H1 (cell line): ENCODE measurements at regions not wholly inside any gene's neighbourhood (a gene's known extent, or its start where the extent isn't known, plus 50 kb on each side); places are given as distances from the start of the nearest gene placed in this dataset.

ENCODE experiments used
- CTCF ChIA-PET: fragments of 300-600 bp; sonication (Branson Sonifier 250); formaldehyde crosslinking; loops from one replicate; lab custom pipeline; 2021; ENCODE audit not compliant: partially characterized antibody; lab: Charles Lee
- POLR2A ChIA-PET: fragments of 300-600 bp; sonication (Branson Sonifier 250); formaldehyde crosslinking; loops from one replicate; lab custom pipeline; 2021; ENCODE audit warnings: inconsistent platforms; ENCODE audit not compliant: partially characterized antibody; lab: Charles Lee
- DNase-seq, 2 experiments: peaks; one replicate each; pipeline versions ENCODE4 v3.0.0 to v3.0.0-alpha.2; 2010 to 2022; ENCODE audit warnings: low spot score in 2 of 2, low read depth in 1 of 2, mixed read lengths in 1 of 2
- FAIRE-seq: peaks from 2 replicates; lab custom pipeline; 2011; peaks lifted over from hg19 to GRCh38; lab: Jason Lieb, UNC
- H2AFZ ChIP-seq: 2 replicates; pipeline ENCODE4 v1.8.1; 2012; ENCODE audit warnings: low read length, inconsistent platforms
- H2AK5ac ChIP-seq: 2 replicates; pipeline ENCODE4 v1.6.1; 2013; ENCODE audit warnings: low read depth, low read length
- H2BK120ac ChIP-seq: replicated peaks from 2 replicates; pipeline ENCODE3; 2013; ENCODE audit warnings: low read depth, low read length, inconsistent platforms
- H2BK12ac ChIP-seq: 2 replicates; pipeline ENCODE4 v1.6.1; 2013; ENCODE audit warnings: low read depth, low read length
- H2BK15ac ChIP-seq: 2 replicates; pipeline ENCODE4 v1.6.1; 2013; ENCODE audit warnings: low read length
- H2BK20ac ChIP-seq: 2 replicates; pipeline ENCODE4 v1.6.1; 2013; ENCODE audit warnings: low read length
- H2BK5ac ChIP-seq: 2 replicates; pipeline ENCODE4 v1.6.1; 2013; ENCODE audit warnings: low read depth, low read length
- H3K14ac ChIP-seq: 2 replicates; pipeline ENCODE4 v1.6.1; 2013; ENCODE audit warnings: inconsistent platforms; ENCODE audit not compliant: insufficient read length
- H3K18ac ChIP-seq: 2 replicates; pipeline ENCODE4 v1.6.1; 2013; ENCODE audit warnings: low read length; ENCODE audit errors: extremely low read depth
- H3K23ac ChIP-seq: 2 replicates; pipeline ENCODE4 v1.6.1; 2013; ENCODE audit warnings: inconsistent platforms; ENCODE audit not compliant: insufficient read length
- H3K23me2 ChIP-seq: 2 replicates; pipeline ENCODE4 v1.6.1; 2013; ENCODE audit warnings: low read depth, low read length
- H3K27ac ChIP-seq: 2 replicates; pipeline ENCODE4 v1.6.1; 2011; ENCODE audit warnings: low read depth, low read length, inconsistent platforms
- H3K27me3 ChIP-seq, 4 experiments: replicated peaks in 1 of 4; 1 replicate in 1 of 4; 2 replicates in 3 of 4; pipeline versions ENCODE4 v1.6.1 to v1.8.1; 2011 to 2013; ENCODE audit warnings: low read length in 3 of 4, mild to moderate bottlenecking in 3 of 4, inconsistent platforms in 2 of 4, mixed read lengths in 2 of 4, moderate library complexity in 1 of 4; ENCODE audit not compliant: control insufficient read depth in 3 of 4, insufficient read depth in 3 of 4; ENCODE audit errors: extremely low read depth in 1 of 4
- H3K36me3 ChIP-seq, 4 experiments: 2 replicates each; pipeline versions ENCODE4 v1.6.1 to v1.8.1; 2011 to 2013; ENCODE audit warnings: mild to moderate bottlenecking in 4 of 4, low read length in 3 of 4, moderate library complexity in 2 of 4, control low read depth in 1 of 4, inconsistent platforms in 1 of 4; ENCODE audit not compliant: insufficient read depth in 4 of 4, control insufficient read depth in 2 of 4
- H3K4ac ChIP-seq: replicated peaks from 2 replicates; pipeline ENCODE3; 2013; ENCODE audit warnings: low read length, low read depth, mixed read lengths, inconsistent platforms; ENCODE audit not compliant: insufficient read length
- H3K4me1 ChIP-seq, 4 experiments: replicated peaks in 1 of 4; 1 replicate in 1 of 4; 2 replicates in 3 of 4; pipeline versions ENCODE4 v1.6.1 to v1.8.1; 2011 to 2013; ENCODE audit warnings: low read length in 3 of 4, inconsistent platforms in 2 of 4, mixed read lengths in 1 of 4; ENCODE audit not compliant: insufficient read depth in 4 of 4, control insufficient read depth in 3 of 4
- H3K4me2 ChIP-seq, 2 experiments: 2 replicates each; pipeline versions ENCODE4 v1.6.1 to v1.8.1; 2011 to 2013; ENCODE audit warnings: low read depth in 2 of 2, low read length in 2 of 2, control low read depth in 1 of 2, inconsistent platforms in 1 of 2, mild to moderate bottlenecking in 1 of 2; ENCODE audit not compliant: insufficient read depth in 1 of 2
- H3K4me3 ChIP-seq, 4 experiments: fragments of 200-600, 300-600 bp in 1 of 4; sonication (generic), shearing (Covaris generic), sonication (Bioruptor Twin) in 1 of 4; 2 replicates each; pipeline versions ENCODE4 v1.5.1 to v1.8.1; 2011 to 2016; ENCODE audit warnings: low read length in 4 of 4, low read depth in 3 of 4, control low read depth in 2 of 4, inconsistent platforms in 2 of 4, mild to moderate bottlenecking in 2 of 4, mixed read lengths in 1 of 4, moderate library complexity in 1 of 4; ENCODE audit not compliant: insufficient read depth in 2 of 4; ENCODE audit errors: extremely low read depth in 1 of 4
- H3K56ac ChIP-seq: replicated peaks from 2 replicates; pipeline ENCODE3; 2013; ENCODE audit warnings: low read depth, mild to moderate bottlenecking, mixed read lengths, low read length, inconsistent platforms; ENCODE audit not compliant: insufficient read length
- H3K79me1 ChIP-seq: 2 replicates; pipeline ENCODE4 v1.6.1; 2013; ENCODE audit warnings: low read depth, low read length, control low read depth
- H3K79me2 ChIP-seq, 2 experiments: 2 replicates each; pipeline versions ENCODE4 v1.6.1 to v1.8.1; 2012 to 2013; ENCODE audit warnings: low read length in 2 of 2, mild to moderate bottlenecking in 2 of 2, inconsistent platforms in 1 of 2; ENCODE audit not compliant: insufficient read depth in 2 of 2, control insufficient read depth in 1 of 2
- H3K9ac ChIP-seq, 4 experiments: replicated peaks in 1 of 4; 1 replicate in 1 of 4; 2 replicates in 3 of 4; pipeline versions ENCODE4 v1.6.1 to v1.8.1; 2011 to 2013; ENCODE audit warnings: low read depth in 3 of 4, low read length in 3 of 4, control low read depth in 2 of 4, mild to moderate bottlenecking in 2 of 4, moderate library complexity in 2 of 4, inconsistent platforms in 1 of 4; ENCODE audit errors: extremely low read depth in 1 of 4
- H3K9me3 ChIP-seq, 2 experiments: 2 replicates each; pipeline versions ENCODE4 v1.6.1 to v1.8.1; 2012 to 2013; ENCODE audit warnings: mild to moderate bottlenecking in 2 of 2, moderate library complexity in 2 of 2, control low read depth in 1 of 2, inconsistent platforms in 1 of 2, low read depth in 1 of 2, low read length in 1 of 2, mixed read lengths in 1 of 2; ENCODE audit not compliant: insufficient read depth in 2 of 2
- H4K20me1 ChIP-seq, 2 experiments: replicated peaks in 1 of 2; 2 replicates each; pipeline versions ENCODE3 to v1.8.1; 2011 to 2013; ENCODE audit warnings: inconsistent platforms in 2 of 2, low read length in 2 of 2, mild to moderate bottlenecking in 1 of 2; ENCODE audit not compliant: insufficient read depth in 2 of 2, control insufficient read depth in 1 of 2
- H4K5ac ChIP-seq: 2 replicates; pipeline ENCODE4 v1.6.1; 2013; ENCODE audit warnings: low read length, low read depth, mixed read lengths, inconsistent platforms; ENCODE audit not compliant: insufficient read length
- H4K8ac ChIP-seq: 2 replicates; pipeline ENCODE4 v1.8.0; 2013; ENCODE audit warnings: mild to moderate bottlenecking, moderate library complexity, low read length, inconsistent platforms; ENCODE audit not compliant: insufficient read depth; ENCODE audit errors: extremely low read depth
- H4K91ac ChIP-seq: replicated peaks from 2 replicates; pipeline ENCODE3; 2013; ENCODE audit warnings: low read length, mixed read lengths, inconsistent platforms; ENCODE audit not compliant: insufficient read length
- ASH2L ChIP-seq: fragments of 200-600, 300-600 bp; sonication (generic); IDR thresholded peaks from one replicate; pipeline ENCODE4 v1.7.1; 2017; ENCODE audit warnings: low read length
- BRCA1 ChIP-seq: IDR thresholded peaks from 2 replicates; pipeline ENCODE4 v1.6.1; 2012; ENCODE audit warnings: low read depth, low read length, improper control_type of control experiment
- CBX8 ChIP-seq: fragments of 300-800, 300-1000 bp; sonication (generic); IDR thresholded peaks from 2 replicates; pipeline ENCODE4 v1.7.1; 2016; ENCODE audit warnings: low read depth, low read length, borderline replicate concordance
- E2F6 ChIP-seq: IDR thresholded peaks from 2 replicates; pipeline ENCODE4 v1.6.1; 2012; ENCODE audit warnings: inconsistent platforms
- EGR1 ChIP-seq: IDR thresholded peaks from 2 replicates; pipeline ENCODE4 v1.6.1; 2011; ENCODE audit warnings: low read depth, low read length, borderline replicate concordance
- FOSL1 ChIP-seq: IDR thresholded peaks from 2 replicates; pipeline ENCODE4 v1.6.1; 2011; ENCODE audit warnings: mild to moderate bottlenecking, low read depth, low read length, moderate library complexity; ENCODE audit not compliant: insufficient read depth
- JUND ChIP-seq: IDR thresholded peaks from 2 replicates; pipeline ENCODE4 v1.6.1; 2011; ENCODE audit warnings: mild to moderate bottlenecking, improper control_type of control experiment, low read length
- MAX ChIP-seq: IDR thresholded peaks from 2 replicates; pipeline ENCODE4 v1.6.1; 2012; ENCODE audit warnings: inconsistent platforms
- NANOG ChIP-seq: IDR thresholded peaks from 2 replicates; pipeline ENCODE4 v1.6.1; 2011; ENCODE audit warnings: low read length, low read depth, mild to moderate bottlenecking, inconsistent platforms; ENCODE audit not compliant: insufficient read depth, poor library complexity, severe bottlenecking
- RFX5 ChIP-seq: IDR thresholded peaks from 2 replicates; pipeline ENCODE4 v1.6.1; 2011; ENCODE audit warnings: low read depth, low read length, improper control_type of control experiment, borderline replicate concordance
- SAP30 ChIP-seq: fragments of 300-600 bp; sonication (generic); IDR thresholded peaks from 2 replicates; pipeline ENCODE4 v1.7.1; 2012; ENCODE audit warnings: low read length, moderate library complexity, mild to moderate bottlenecking, inconsistent platforms; ENCODE audit not compliant: insufficient read depth, insufficient replicate concordance
- SIN3A ChIP-seq, 2 experiments: IDR thresholded peaks in 1 of 2; conservative IDR thresholded peaks in 1 of 2; 2 replicates each; pipeline ENCODE4 v1.6.1; 2011 to 2012; ENCODE audit warnings: low read length in 2 of 2, improper control_type of control experiment in 1 of 2, low read depth in 1 of 2, mild to moderate bottlenecking in 1 of 2
- SP2 ChIP-seq: IDR thresholded peaks from 2 replicates; pipeline ENCODE4 v1.6.1; 2012; ENCODE audit warnings: mild to moderate bottlenecking, low read length, inconsistent platforms
- TAF7 ChIP-seq: optimal IDR thresholded peaks from 2 replicates; pipeline ENCODE3; 2011; ENCODE audit warnings: low read depth, mild to moderate bottlenecking, inconsistent platforms, low read length, moderate library complexity, borderline replicate concordance
- ZNF274 ChIP-seq: IDR thresholded peaks from 2 replicates; pipeline ENCODE4 v1.7.0; 2012; ENCODE audit warnings: low read length, borderline replicate concordance; ENCODE audit errors: extremely low read depth

GRCh38 chr12:25886396-25886795 is 72.1 kb upstream of the RASSF8 start:
- H2BK5ac ChIP-seq, result no peak overlapping the region
- no peak overlapping the region for H3K23ac ChIP-seq
- H4K5ac ChIP-seq, result no peak overlapping the region
- H3K56ac ChIP-seq, result no peak overlapping the region
- no peaks in the 10 kb centered on the region for H3K36me3 ChIP-seq
- no peak overlapping the region for H2AK5ac ChIP-seq
- no peak overlapping the region for H3K4me3 ChIP-seq
- H3K9ac ChIP-seq, result no peak overlapping the region
- no peaks in the 10 kb centered on the region for H3K27me3 ChIP-seq
- no peak overlapping the region for H2BK12ac ChIP-seq
- no peak overlapping the region for H3K18ac ChIP-seq
- no peaks in the 10 kb centered on the region for H3K79me1 ChIP-seq
- ChIA-PET POLR2A (no interaction called here), CTCF (interaction anchor here (0.6 to 1.0 kb wide), 2 partner anchors 230 to 378 kb away, joined by 3 to 4 read pairs; no protein-coding TSS in a partner anchor)
- no peaks in the 10 kb centered on the region for H3K23me2 ChIP-seq
- no peaks in the 10 kb centered on the region for H3K79me2 ChIP-seq
- H3K4me1 ChIP-seq, result peaks cover 0 to 14% (median 6%) of the 10 kb centered on the region in 4 experiments
- DNase-seq (no peak), FAIRE-seq (no peak)
- H3K4ac ChIP-seq, result no peak overlapping the region
- H3K14ac ChIP-seq, result no peak overlapping the region
- no peak overlapping the region for H4K8ac ChIP-seq
- no peak overlapping the region for H2BK120ac ChIP-seq
- H3K27ac ChIP-seq, result no peak overlapping the region
- H3K9me3 ChIP-seq, result peaks cover 3 to 4% of the 10 kb centered on the region in 2 experiments; a peak in 2 of 4 replicates
- H2BK15ac ChIP-seq, result no peak overlapping the region
- no peak overlapping the region for H4K91ac ChIP-seq
- no peak overlapping the region for H3K4me2 ChIP-seq
- no peak overlapping the region for H2AFZ ChIP-seq
- H4K20me1 ChIP-seq, result no peaks in the 10 kb centered on the region
- H2BK20ac ChIP-seq, result no peak overlapping the region; the same call in 1 of the 2 replicates
- no peak for TF ChIP-seq SP2
- TF ChIP-seq NANOG, result no peak
- no peak for TF ChIP-seq EGR1
- TF ChIP-seq CBX8, result no peak
- TF ChIP-seq E2F6, result no peak
- no peak for TF ChIP-seq ASH2L
- no peak for TF ChIP-seq MAX
- TF ChIP-seq TAF7, result no peak
- no peak for TF ChIP-seq ZNF274
- TF ChIP-seq SAP30, result no peak
- TF ChIP-seq RFX5, result no peak
- no peak for TF ChIP-seq BRCA1
- no peak for TF ChIP-seq FOSL1
- TF ChIP-seq SIN3A (conservative IDR thresholded peaks at IDR 0.05 in 1 of 2, IDR thresholded peaks at IDR 0.05 in 1 of 2; ENCODE audit: low read depth in 1 of 2, low read length in 2 of 2), result no peak
- no peak for TF ChIP-seq JUND
